Testis (tissue), 2 donors: ENCODE measurements at regions not wholly inside any gene's neighbourhood (a gene's known extent, or its start where the extent isn't known, plus 50 kb on each side); places are given as distances from the start of the nearest gene placed in this dataset.
A peak's percentile ranks its signal among the peaks of the same experiment; 100 is the strongest.

Experiments
- DNase-seq: peaks from one replicate; pipeline ENCODE4 v3.0.0-alpha.2; 2019
- H3K27ac ChIP-seq, 2 donors: fragments of 200-600 bp; sonication (generic); one replicate each; pipeline ENCODE4 v1.5.1; 2019
- H3K27me3 ChIP-seq: fragments of 200-600 bp; sonication (generic); one replicate; pipeline ENCODE4 v1.5.1; 2019
- H3K36me3 ChIP-seq: fragments of 200-600 bp; sonication (generic); one replicate; pipeline ENCODE4 v1.5.1; 2017; ENCODE audit warnings: low read depth; ENCODE audit errors: missing control alignments
- H3K4me1 ChIP-seq: fragments of 200-600 bp; sonication (generic); one replicate; pipeline ENCODE4 v1.5.1; 2019
- H3K4me3 ChIP-seq, 2 donors: fragments of 200-600 bp; sonication (generic); one replicate each; pipeline ENCODE4 v1.5.1; 2017 to 2019
- H3K9me3 ChIP-seq: fragments of 200-600 bp; sonication (generic); one replicate; pipeline ENCODE4 v1.5.1; 2017
- CTCF ChIP-seq, 3 experiments: fragments of 450-650 bp in 2 of 3; fragments of 200-600 bp in 1 of 3; sonication (generic) in 1 of 3; IDR thresholded peaks; one replicate each; pipeline ENCODE4 v1.5.1; 2016 to 2019; ENCODE audit warnings: antibody characterized with exemption in 3 of 3, mild to moderate bottlenecking in 2 of 3, moderate library complexity in 1 of 3
- POLR2A ChIP-seq: fragments of 450-650 bp; IDR thresholded peaks from one replicate; pipeline ENCODE4 v1.6.1; 2017; ENCODE audit warnings: antibody characterized with exemption, mild to moderate bottlenecking, moderate library complexity
- WGBS, 2 donors: methylation state at CpG; one replicate each; pipeline ENCODE4 v1.1.5; 2018; 5-methylcytosine and 5-hydroxymethylcytosine counted together
- intact Hi-C: fragments of 100-400 bp; cut with DNase I; formaldehyde crosslinking; loops from one replicate; pipeline ENCODE4 v1.15.1; 2023; ENCODE audit warnings: low total_unique reads

GRCh38 chr2:100721693-100722092 lies 98.2 kb upstream of the NPAS2 start:
- Histone ChIP-seq H3K4me1 (no peaks in the 10 kb centered on the region), H3K4me3 (no peak overlapping the region), H3K36me3 (no peaks in the 10 kb centered on the region), H3K27ac (no peak overlapping the region), H3K27me3 (no peaks in the 10 kb centered on the region), H3K9me3 (no peaks in the 10 kb centered on the region)
- TF ChIP-seq POLR2A, result no peak
- TF ChIP-seq CTCF (IDR thresholded peaks at IDR 0.05), result no peak
- intact Hi-C loops, result no loop called here
- no peak for DNase-seq
- 78 to 86% methylated on average over 5 of the region's 5 CpGs for WGBS, 2 donors

GRCh38 chr2:100722125-100722524 lies 97.8 kb upstream of the NPAS2 start:
- Histone ChIP-seq H3K27ac (no peak overlapping the region), H3K27me3 (no peaks in the 10 kb centered on the region), H3K4me3 (no peak overlapping the region), H3K4me1 (no peaks in the 10 kb centered on the region), H3K9me3 (no peaks in the 10 kb centered on the region), H3K36me3 (no peaks in the 10 kb centered on the region)
- TF ChIP-seq POLR2A (no peak), CTCF (IDR thresholded peaks at IDR 0.05) (no peak)
- intact Hi-C loops, result no loop called here
- DNase-seq, result no peak
- WGBS, 2 donors, result 78 to 91% methylated on average over 3 of the region's 3 CpGs

GRCh38 chr2:100726866-100727265 lies 93.1 kb upstream of the NPAS2 start:
- H3K36me3 ChIP-seq, result no peaks in the 10 kb centered on the region
- no peaks in the 10 kb centered on the region for H3K9me3 ChIP-seq
- no peak overlapping the region for H3K27ac ChIP-seq
- intact Hi-C loops, result no loop called here
- no peaks in the 10 kb centered on the region for H3K4me1 ChIP-seq
- no peak overlapping the region for H3K4me3 ChIP-seq
- no peak for DNase-seq
- no peaks in the 10 kb centered on the region for H3K27me3 ChIP-seq
- TF ChIP-seq POLR2A (no peak), CTCF (IDR thresholded peaks at IDR 0.05) (no peak)
- 66 to 74% methylated on average over 2 of the region's 2 CpGs for WGBS, 2 donors

GRCh38 chr2:100730290-100730868 lies 89.6 kb upstream of the NPAS2 start:
- TF ChIP-seq POLR2A (no peak), CTCF (IDR thresholded peaks at IDR 0.05) (peak in 2 of 3 experiments; percentile 30 to 40)
- Histone ChIP-seq H3K9me3 (no peaks in the 10 kb centered on the region), H3K36me3 (no peaks in the 10 kb centered on the region), H3K4me3 (no peak overlapping the region), H3K27ac (no peak overlapping the region), H3K27me3 (no peaks in the 10 kb centered on the region), H3K4me1 (peaks cover 3% of the 10 kb centered on the region)
- intact Hi-C loops, result loop anchor here (10.0 kb wide), 1 partner anchor 254 kb away; no protein-coding TSS in a partner anchor
- 70 to 76% methylated on average over 6 of the region's 6 CpGs for WGBS, 2 donors
- DNase-seq, result peak; percentile 61

GRCh38 chr2:100731535-100731981 lies 88.4 kb upstream of the NPAS2 start:
- TF ChIP-seq POLR2A, result no peak
- TF ChIP-seq CTCF (IDR thresholded peaks at IDR 0.05), result no peak
- Histone ChIP-seq H3K4me1 (peaks cover 3% of the 10 kb centered on the region), H3K4me3 (no peak overlapping the region), H3K27ac (no peak overlapping the region), H3K27me3 (no peaks in the 10 kb centered on the region), H3K36me3 (no peaks in the 10 kb centered on the region), H3K9me3 (no peaks in the 10 kb centered on the region)
- 84 to 93% methylated on average over 3 of the region's 3 CpGs for WGBS, 2 donors
- DNase-seq, result no peak
- intact Hi-C loops, result loop anchor here (10.0 kb wide), 1 partner anchor 253 kb away; no protein-coding TSS in a partner anchor
